ENCODE measurements at regions not wholly inside any gene's neighbourhood (a gene's known extent, or its start where the extent isn't known, plus 50 kb on each side); places are given as distances from the start of the nearest gene placed in this dataset.

DNA sequence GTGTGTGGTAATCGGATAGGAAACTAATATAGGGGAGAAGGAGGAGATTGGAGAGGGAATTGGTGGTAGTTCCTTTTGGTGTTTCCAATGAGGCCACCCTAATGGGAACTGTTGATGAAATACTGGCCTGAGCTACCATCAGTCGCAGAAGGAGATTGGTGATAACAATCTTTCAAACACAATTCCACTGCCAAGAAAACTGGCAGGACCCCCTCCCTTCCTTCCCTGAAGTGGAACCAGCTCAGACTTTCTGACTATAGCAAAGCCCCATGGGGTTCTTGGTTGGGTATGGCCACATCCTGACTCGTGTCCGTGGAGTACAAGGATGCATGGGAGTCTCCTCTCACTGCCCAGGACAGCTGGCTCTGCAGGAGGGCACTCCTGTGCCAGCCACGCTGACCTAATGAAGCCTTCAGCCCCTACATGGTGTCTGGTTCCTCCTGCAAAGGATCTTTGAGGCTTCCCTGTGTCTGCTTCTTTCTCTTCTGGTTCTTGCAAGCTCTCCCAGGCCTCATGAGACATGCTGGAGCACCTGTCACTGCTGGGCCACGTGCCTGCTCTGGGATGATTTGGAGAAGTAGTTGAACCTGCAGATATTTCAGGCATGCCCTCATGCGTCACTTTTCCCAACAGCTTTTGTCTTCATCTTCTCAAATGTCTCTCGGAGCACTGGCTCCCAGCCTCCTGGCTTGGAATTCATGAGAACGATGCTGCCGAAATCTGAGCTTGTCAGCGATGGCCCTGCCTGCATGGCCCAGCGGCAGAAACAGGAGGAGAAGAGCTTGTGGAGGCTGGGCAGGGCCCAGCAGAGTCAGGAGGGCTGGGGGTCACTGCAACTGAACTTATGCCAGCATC is 90.0 kb upstream of the ADPGK start:
- Histone ChIP-seq H2BK5ac (ENCODE audit: insufficient read length, low read length) (no peak overlapping the region), H3K79me2 (ENCODE audit: insufficient read depth, low read length) (no peaks in the 10 kb centered on the region), H3K23ac (ENCODE audit: insufficient read length, low read depth, low read length) (no peak overlapping the region), H3K56ac (ENCODE audit: insufficient read length, low read depth, low read length) (no peak overlapping the region), H4K8ac (replicated peaks; ENCODE audit: insufficient read length, low read depth, low read length) (no peak overlapping the region), H3K79me1 (ENCODE audit: insufficient read depth, low read depth, low read length, poor library complexity, severe bottlenecking) (no peaks in the 10 kb centered on the region), H3K18ac (ENCODE audit: insufficient read length, low read depth, low read length) (no peak overlapping the region), H2AK5ac (ENCODE audit: insufficient read length, low read length) (no peak overlapping the region), H3T11ph (ENCODE audit: low read length) (no peak overlapping the region), H3K9me3 (ENCODE audit: control insufficient read depth, low read depth, low read length) (no peaks in the 10 kb centered on the region), H2BK120ac (ENCODE audit: low read depth, low read length, poor library complexity, severe bottlenecking) (no peak overlapping the region), H3K27me3 (ENCODE audit: insufficient read depth, low read length) (no peaks in the 10 kb centered on the region), H2BK12ac (ENCODE audit: insufficient read length, low read depth, low read length) (no peak overlapping the region), H3K9ac (ENCODE audit: extremely low read depth, insufficient read length, low read length) (no peak overlapping the region), H2BK15ac (ENCODE audit: low read depth, low read length) (no peak overlapping the region), H4K5ac (ENCODE audit: insufficient read length, low read depth, low read length) (no peak overlapping the region), H3K27ac (ENCODE audit: insufficient read length, low read depth, low read length) (no peak overlapping the region), H2BK20ac (ENCODE audit: low read depth, low read length, poor library complexity, severe bottlenecking) (no peak overlapping the region), H3K4ac (ENCODE audit: low read depth, low read length) (no peak overlapping the region), H3K4me2 (ENCODE audit: insufficient read depth, insufficient read length, low read length) (no peak overlapping the region), H4K20me1 (ENCODE audit: control insufficient read depth, insufficient read depth, insufficient read length) (no peaks in the 10 kb centered on the region), H4K91ac (ENCODE audit: insufficient read length, low read depth, low read length) (no peak overlapping the region), H3K4me1 (ENCODE audit: insufficient read depth, low read length) (no peaks in the 10 kb centered on the region), H3K23me2 (ENCODE audit: insufficient read length, low read depth, low read length, poor library complexity, severe bottlenecking) (no peaks in the 10 kb centered on the region), H3K14ac (ENCODE audit: insufficient read depth, low read length) (no peak overlapping the region; the same call in 1 of the 2 replicates), H2AFZ (ENCODE audit: low read length) (no peak overlapping the region)
- Mint-ChIP-seq H3K4me1 (peaks cover 3 to 8% of the 10 kb centered on the region in 2 experiments; a peak in 3 of 4 replicates), H3K9me3 (peaks cover 1 to 5% of the 10 kb centered on the region in 2 experiments; a peak in 3 of 5 replicates), H3K27ac (no peak overlapping the region), H3K4me3 (no peak overlapping the region), H3K36me3 (ENCODE audit: insufficient read depth in 1 of 3, low read depth in 3 of 3) (peaks cover 0 to 6% (median 0%) of the 10 kb centered on the region in 3 experiments; a peak in 2 of 7 replicates), H3K27me3 (ENCODE audit: low read depth) (peaks cover 4% of the 10 kb centered on the region)
- no CpG with 5 or more reads among the region's 12 CpGs for WGBS (ENCODE audit: extremely low coverage, insufficient read length, low lambda C conversion rate)
- TF ChIP-seq, protein P1, sequence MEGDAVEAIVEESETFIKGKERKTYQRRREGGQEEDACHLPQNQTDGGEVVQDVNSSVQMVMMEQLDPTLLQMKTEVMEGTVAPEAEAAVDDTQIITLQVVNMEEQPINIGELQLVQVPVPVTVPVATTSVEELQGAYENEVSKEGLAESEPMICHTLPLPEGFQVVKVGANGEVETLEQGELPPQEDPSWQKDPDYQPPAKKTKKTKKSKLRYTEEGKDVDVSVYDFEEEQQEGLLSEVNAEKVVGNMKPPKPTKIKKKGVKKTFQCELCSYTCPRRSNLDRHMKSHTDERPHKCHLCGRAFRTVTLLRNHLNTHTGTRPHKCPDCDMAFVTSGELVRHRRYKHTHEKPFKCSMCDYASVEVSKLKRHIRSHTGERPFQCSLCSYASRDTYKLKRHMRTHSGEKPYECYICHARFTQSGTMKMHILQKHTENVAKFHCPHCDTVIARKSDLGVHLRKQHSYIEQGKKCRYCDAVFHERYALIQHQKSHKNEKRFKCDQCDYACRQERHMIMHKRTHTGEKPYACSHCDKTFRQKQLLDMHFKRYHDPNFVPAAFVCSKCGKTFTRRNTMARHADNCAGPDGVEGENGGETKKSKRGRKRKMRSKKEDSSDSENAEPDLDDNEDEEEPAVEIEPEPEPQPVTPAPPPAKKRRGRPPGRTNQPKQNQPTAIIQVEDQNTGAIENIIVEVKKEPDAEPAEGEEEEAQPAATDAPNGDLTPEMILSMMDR (conservative IDR thresholded peaks at IDR 0.05) = no peak
- no peak for DNase-seq
